Thoracic aorta (tissue), 2 donors: ENCODE measurements at regions not wholly inside any gene's neighbourhood (a gene's known extent, or its start where the extent isn't known, plus 50 kb on each side); places are given as distances from the start of the nearest gene placed in this dataset.
"Not testable (repeated sequence)": the region's sequence is repeated elsewhere in the genome, so short reads cannot be mapped to it uniquely, and the experiment has no call there.

Source experiments
- ATAC-seq: fragments of 150-250 bp; one replicate; pipeline ENCODE4 v1.8.0; 2017; ENCODE audit warnings: low read depth; ENCODE audit not compliant: insufficient number of reproducible peaks, low FRiP score
- DNase-seq: peaks from one replicate; pipeline ENCODE4 v3.0.0-alpha.2; 2020; ENCODE audit warnings: low spot score
- H3K27ac ChIP-seq, 2 donors: fragments of 200-600 bp; sonication (generic); 1 replicate in 1 of 2; 2 replicates in 1 of 2; pipeline ENCODE4 v1.5.1; 2016; ENCODE audit warnings: mild to moderate bottlenecking in 2 of 2, moderate library complexity in 2 of 2
- H3K27me3 ChIP-seq: fragments of 200-600 bp; sonication (generic); replicated peaks from 2 replicates; pipeline ENCODE4 v1.6.0; 2016; ENCODE audit warnings: mild to moderate bottlenecking; ENCODE audit not compliant: insufficient read depth
- H3K36me3 ChIP-seq: fragments of 200-600 bp; sonication (generic); one replicate; pipeline ENCODE4 v1.5.1; 2016
- H3K4me1 ChIP-seq, 2 donors: fragments of 200-600 bp; sonication (generic); 1 replicate in 1 of 2; 2 replicates in 1 of 2; pipeline versions ENCODE4 v1.5.1 to v1.6.0; 2016; ENCODE audit warnings: low read depth in 2 of 2, mild to moderate bottlenecking in 1 of 2; ENCODE audit not compliant: control insufficient read depth in 1 of 2
- H3K4me3 ChIP-seq: fragments of 200-600 bp; sonication (generic); 2 replicates; pipeline ENCODE4 v1.5.1; 2016; ENCODE audit warnings: mild to moderate bottlenecking
- H3K9me3 ChIP-seq: fragments of 200-600 bp; sonication (generic); 2 replicates; pipeline ENCODE4 v1.5.1; 2016
- CTCF ChIP-seq: fragments of 200-600 bp; sonication (generic); IDR thresholded peaks from one replicate; pipeline ENCODE4 v1.5.1; 2019; ENCODE audit warnings: antibody characterized with exemption

GRCh38 chr3:127085576-127085975, 102.7 kb downstream of the PLXNA1 start:
- H3K36me3 ChIP-seq, result no peaks in the 10 kb centered on the region
- no peaks in the 10 kb centered on the region for H3K4me1 ChIP-seq
- no peak for TF ChIP-seq CTCF
- no peaks in the 10 kb centered on the region for H3K27me3 ChIP-seq
- H3K27ac ChIP-seq, result no peak overlapping the region
- ATAC-seq (no peak), DNase-seq (no peak)
- no peak overlapping the region for H3K4me3 ChIP-seq
- H3K9me3 ChIP-seq, result no peaks in the 10 kb centered on the region

- H3K27ac ChIP-seq, ATAC-seq, H3K4me1 ChIP-seq, H3K4me3 ChIP-seq, H3K9me3 ChIP-seq, H3K27me3 ChIP-seq, DNase-seq, H3K36me3 ChIP-seq: not testable (repeated sequence)
These were observed 103.7 kb downstream of the PLXNA1 start for GRCh38 chr3:127086591-127086990.

GRCh38 chr3:127087441-127087840, 104.5 kb downstream of the PLXNA1 start:
- ATAC-seq, result no peak
- H3K4me3 ChIP-seq, result no peak overlapping the region

GRCh38 chr3:127088511-127089351, 104.2 kb upstream of the PRR23E start:
- Histone ChIP-seq H3K27me3 (no peaks in the 10 kb centered on the region), H3K4me3 (no peak overlapping the region), H3K27ac (no peak overlapping the region), H3K36me3 (no peaks in the 10 kb centered on the region), H3K4me1 (no peaks in the 10 kb centered on the region), H3K9me3 (no peaks in the 10 kb centered on the region)
- no peak for ATAC-seq
- no peak for DNase-seq
- TF ChIP-seq CTCF, result no peak

More at GRCh38 chr3:127087441-127087840, 104.5 kb downstream of the PLXNA1 start:
- TF ChIP-seq CTCF, result no peak
- Histone ChIP-seq H3K36me3 (no peaks in the 10 kb centered on the region), H3K4me1 (no peaks in the 10 kb centered on the region), H3K27ac (no peak overlapping the region), H3K9me3 (no peaks in the 10 kb centered on the region), H3K27me3 (no peaks in the 10 kb centered on the region)
- no peak for DNase-seq

- Histone ChIP-seq H3K36me3 (no peaks in the 10 kb centered on the region), H3K27me3 (no peaks in the 10 kb centered on the region), H3K4me1 (no peaks in the 10 kb centered on the region), H3K4me3 (no peak overlapping the region), H3K27ac (no peak overlapping the region), H3K9me3 (no peaks in the 10 kb centered on the region)
- DNase-seq, result no peak
- ATAC-seq, result no peak
- TF ChIP-seq CTCF, result no peak
These were observed 103.3 kb upstream of the PRR23E start for GRCh38 chr3:127089486-127090145.
